GM19438 (cell line): ENCODE measurements at regions not wholly inside any gene's neighbourhood (a gene's known extent, or its start where the extent isn't known, plus 50 kb on each side); places are given as distances from the start of the nearest gene placed in this dataset.

Experiments
- ATAC-seq: cut with Tn5 transposase; IDR thresholded peaks from one replicate; pipeline ENCODE4 v1.9.1; 2021; ENCODE audit warnings: low read depth; ENCODE audit not compliant: unreplicated experiment

DNA sequence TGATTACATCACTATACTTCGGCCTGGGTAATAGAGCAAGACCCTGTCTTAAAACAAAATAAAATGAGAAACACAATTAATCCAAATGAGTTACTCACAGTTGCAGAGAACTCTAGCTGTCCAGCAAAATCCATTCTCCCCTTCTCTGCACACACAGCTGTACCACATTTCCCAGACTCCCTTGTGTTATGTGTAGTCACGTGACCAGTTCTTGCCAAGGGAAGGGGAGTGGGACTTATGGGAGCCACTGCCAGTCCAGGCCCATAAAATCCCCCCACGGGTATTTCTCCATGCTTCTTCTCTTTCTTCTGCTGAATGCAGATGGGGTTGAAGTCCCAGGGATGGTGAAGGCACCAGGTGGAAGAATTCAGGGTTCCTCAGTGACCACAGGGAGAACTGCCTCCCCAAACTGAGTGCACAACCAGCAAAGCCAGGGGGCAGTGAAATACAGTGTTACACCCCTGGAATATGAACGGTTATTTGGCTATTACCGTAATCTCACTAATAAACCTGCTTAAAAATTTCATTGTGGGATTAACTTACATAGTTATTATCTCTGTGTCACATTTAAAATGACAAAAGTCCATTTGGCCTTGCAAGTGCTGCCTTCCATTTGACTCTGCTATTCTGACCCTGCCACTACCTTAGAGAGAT, 85.6 kb upstream of the FMN2 start:
- ATAC-seq, result no peak

DNA sequence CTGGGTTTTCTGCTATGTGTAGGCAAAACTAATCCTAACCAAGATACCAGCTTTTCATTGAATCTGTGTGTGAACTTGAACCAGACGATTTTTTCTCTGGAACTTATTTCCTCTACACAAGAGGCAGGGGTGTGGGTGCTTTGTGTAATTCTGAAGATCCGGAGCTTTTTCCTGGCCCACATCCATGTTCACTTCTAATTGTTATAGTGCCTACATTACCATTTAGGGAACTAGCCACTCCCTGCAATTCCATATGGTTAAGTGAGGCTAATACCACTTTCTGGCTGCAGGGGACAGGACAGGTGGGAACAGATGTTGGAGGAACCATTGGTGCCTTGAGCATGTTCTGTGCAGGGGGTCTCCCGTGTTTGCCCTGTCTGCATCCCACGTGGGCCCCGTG, 83.4 kb upstream of the FMN2 start:
- no peak for ATAC-seq

DNA sequence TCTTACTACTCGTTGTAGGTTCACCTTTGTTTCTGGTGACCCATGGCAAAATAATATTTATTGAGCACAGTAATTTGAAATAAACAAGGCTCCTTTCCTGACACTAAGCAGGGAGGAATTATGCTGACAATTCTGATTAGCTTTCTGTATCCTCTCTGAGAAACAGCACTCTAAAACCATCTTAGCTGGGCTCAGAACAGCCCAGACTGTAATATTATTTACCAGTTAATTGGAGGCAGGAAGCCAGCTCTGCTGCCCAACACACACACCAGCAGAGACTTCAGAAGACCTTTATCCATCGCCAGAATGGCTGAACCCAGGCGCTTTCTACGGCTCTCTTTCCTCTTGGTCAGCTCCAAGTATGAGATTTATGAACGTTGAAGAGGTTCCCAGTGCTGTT, 77.6 kb upstream of the FMN2 start:
- ATAC-seq, result no peak

DNA sequence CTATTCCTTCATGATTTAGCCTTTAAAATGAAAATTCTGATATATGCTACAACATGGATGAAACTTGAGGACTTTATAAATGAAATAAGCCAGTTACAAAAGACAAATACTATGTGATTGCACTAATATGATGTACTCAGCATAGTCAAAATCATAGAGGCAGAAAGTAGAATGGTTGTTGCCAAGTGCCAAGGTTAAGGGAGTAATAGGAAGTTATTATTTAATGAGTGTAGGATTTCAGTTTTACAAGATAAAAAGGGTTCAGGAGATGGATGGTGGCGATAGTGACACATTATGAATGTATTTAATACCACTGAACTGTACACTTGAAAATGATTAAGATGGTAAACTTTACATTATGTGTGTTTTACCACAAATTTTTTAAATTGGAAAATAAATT, 73.1 kb upstream of the FMN2 start:
- no peak for ATAC-seq

DNA sequence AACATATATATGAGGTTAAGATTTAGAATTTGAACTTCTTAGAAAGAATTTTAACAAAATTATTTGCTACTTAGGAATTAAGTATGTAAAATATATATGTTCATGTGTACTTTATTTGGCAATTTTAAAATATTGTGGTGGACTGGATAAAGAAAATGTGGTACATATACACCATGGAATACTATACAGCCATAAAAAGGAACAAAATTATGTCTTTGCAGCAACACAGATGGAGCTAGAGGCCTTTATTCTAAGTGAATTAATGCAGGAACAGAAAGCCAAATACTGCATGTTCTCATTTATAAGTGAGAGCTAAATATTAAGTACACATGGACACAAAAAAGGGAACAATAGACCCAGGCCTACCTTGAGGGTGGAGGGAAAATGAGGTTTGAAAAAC, 72.2 kb upstream of the FMN2 start:
- ATAC-seq, result no peak

DNA sequence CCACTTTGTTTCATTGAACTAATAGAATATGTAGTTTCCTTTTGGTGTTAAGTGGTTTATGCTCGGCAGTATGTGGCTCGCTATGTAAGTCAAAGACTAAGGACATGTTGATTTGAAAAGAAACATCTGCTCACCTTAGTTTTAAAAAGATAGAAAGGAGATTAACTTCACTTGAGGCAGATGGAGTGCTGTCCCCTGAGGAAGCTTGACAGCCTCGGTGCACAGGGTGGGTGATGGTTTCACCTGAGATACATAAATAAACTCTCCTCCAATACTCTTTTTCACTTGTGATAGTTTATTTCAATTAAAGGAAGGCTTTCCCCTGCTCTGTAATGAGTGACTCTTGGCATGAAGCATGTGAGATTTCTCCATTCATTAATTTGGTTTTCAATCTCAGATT, 70.8 kb upstream of the FMN2 start:
- no peak for ATAC-seq

DNA sequence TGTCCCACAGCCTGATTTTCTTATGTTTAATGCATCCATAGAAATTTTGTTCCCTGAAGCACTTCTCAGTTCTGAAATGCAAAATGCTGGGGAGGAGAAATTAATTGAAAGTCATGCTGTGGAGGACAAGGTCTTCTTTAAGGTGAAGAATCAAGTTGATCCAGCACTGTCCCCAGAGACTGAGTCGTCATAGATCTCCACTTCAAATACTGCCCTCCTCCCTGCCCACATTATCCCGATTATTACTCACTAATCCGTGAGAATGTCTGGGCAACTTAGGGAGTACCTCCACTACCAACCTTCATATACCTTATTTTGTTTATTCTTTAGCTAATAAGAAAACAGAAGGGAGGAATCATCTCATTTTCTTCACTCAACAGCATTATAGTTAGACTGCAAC, 70.0 kb upstream of the FMN2 start:
- ATAC-seq, result no peak

DNA sequence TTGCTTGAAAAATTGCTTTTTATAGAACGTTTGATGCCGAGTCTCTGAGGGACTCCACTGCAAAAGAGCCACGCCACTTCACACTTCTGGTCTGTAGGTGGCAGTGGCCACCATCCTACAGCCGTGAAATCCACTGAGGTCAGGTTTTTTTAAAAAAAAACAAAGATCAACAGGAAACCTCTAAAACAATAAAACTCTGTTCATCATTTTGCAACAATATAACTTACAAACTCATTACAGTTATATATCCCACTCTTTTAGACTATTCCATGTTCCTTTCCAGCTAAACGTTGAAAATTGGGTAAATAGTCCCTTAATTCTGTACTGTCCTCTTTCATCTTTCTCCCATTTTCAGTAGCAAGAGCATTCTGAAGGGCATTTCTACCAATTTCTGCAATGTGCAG, 64.6 kb upstream of the FMN2 start:
- ATAC-seq, result no peak

DNA sequence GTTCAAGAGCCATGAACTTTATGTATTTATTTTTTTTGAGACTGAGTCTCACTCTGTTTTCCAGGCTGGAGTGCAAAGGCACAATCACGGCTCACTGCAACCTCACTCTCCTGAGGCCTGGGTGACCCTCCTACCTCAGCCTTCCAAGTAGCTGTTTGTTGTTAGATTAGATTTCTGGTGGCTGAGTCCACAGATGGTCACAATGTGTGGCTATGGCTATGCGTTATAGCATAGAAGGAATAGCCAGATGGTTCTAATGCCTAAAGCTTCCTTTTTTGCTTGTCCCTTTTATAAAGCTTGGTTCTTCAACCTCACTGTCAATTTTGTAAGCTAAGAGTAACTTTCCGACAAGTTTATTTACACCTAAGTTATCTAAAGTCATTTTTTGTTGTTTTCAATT, 62.3 kb upstream of the FMN2 start:
- ATAC-seq, result no peak

DNA sequence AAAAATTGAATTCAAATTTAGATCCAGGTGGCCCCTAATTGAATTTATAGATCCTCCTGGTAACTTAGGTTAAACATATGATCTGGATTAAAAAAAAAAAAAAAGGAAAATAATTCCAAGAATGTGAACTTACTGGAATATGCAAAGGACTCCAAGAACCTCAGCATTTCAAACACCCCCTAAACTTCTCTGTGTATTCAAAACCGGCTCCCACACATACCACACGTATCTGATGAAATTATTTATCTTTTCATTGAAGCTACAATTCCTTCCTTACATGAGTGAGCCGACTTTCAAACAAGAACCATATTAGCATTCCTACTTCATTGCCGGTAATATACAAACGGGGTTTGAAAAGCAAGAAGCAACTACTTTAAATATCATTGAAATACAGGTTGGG, 61.4 kb upstream of the FMN2 start:
- ATAC-seq, result no peak

DNA sequence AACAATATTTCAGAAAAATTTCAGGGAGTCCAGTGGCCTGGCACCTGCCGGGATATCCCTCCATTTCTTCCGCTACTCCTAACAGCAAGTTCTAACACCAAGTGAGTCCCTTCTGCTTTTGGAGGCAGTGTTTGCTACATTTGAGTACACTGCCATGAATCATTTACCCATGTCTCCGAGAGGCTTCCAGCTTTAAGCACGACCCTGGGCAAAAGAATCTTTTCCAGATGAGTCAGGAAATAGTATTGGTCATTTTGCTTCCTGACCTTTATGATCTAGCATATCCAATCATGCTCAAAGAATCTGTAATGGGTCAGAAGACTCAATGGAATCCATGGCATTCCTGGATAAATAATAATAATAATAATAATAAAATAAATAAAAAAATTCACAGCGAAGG, 60.7 kb upstream of the FMN2 start:
- no peak for ATAC-seq

DNA sequence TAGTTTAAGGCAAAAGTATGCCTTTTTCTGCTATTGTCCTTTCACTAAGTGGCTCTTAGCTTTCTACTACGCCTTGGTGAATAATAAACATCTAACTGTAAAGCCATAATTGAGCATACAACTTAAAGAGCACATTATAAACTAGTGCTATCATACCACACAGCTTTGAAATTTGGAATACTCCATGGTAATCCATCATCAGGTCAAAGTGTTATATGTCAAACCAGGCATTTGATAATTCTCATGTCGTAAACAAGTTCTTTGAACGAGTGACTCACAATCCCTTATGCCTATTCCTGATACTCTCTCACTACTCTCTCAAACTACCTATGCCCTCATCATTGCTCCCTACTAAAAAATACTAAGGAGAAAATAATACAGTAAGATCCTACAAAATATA, 60.3 kb upstream of the FMN2 start:
- ATAC-seq, result no peak

DNA sequence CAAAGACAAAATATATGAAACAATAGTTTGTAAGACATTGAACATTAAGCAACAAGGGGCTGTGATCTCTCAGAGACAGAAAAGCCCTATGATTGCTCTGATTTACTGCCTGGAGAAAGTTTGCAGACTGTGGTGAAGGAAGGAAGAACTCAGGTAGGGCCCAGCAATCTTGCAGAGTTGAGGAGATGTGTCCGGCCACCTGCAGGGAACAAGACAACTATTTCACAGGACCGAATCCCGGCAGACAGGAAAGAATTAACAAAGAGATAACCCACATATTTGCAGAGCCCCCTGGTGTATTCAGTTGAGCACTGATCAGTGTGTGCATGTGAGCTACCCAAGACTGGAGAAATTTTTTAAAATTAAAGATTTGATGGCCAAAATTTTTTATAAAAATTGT, 58.3 kb upstream of the FMN2 start:
- ATAC-seq, result no peak

DNA sequence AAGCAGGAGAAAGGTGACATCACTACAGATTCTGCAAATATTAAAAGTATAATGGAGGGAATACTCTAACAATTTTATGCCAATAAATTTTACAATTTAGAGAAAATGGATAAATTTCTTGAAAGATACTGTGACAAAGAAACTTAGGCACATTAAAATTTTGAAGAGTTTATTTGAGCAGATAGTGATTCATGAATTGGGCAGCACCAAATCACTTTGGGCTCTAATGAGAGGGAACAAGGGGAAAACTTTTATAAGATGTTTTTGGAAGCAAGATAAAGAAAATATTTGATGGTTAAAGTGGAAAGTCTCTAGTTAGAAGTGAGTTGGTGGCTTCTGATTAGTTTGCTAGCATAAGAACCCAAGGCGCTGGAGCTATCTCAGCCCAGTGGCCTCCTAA, 55.2 kb upstream of the FMN2 start:
- ATAC-seq, result no peak
